GM19238 (cell line): ENCODE measurements at regions not wholly inside any gene's neighbourhood (a gene's known extent, or its start where the extent isn't known, plus 50 kb on each side); places are given as distances from the start of the nearest gene placed in this dataset.
"Not testable (repeated sequence)": the region's sequence is repeated elsewhere in the genome, so short reads cannot be mapped to it uniquely, and the experiment has no call there.

Source experiments
- DNase-seq: peaks from one replicate; pipeline ENCODE4 v3.0.0; 2011; ENCODE audit warnings: low spot score; ENCODE audit not compliant: insufficient read length

DNA sequence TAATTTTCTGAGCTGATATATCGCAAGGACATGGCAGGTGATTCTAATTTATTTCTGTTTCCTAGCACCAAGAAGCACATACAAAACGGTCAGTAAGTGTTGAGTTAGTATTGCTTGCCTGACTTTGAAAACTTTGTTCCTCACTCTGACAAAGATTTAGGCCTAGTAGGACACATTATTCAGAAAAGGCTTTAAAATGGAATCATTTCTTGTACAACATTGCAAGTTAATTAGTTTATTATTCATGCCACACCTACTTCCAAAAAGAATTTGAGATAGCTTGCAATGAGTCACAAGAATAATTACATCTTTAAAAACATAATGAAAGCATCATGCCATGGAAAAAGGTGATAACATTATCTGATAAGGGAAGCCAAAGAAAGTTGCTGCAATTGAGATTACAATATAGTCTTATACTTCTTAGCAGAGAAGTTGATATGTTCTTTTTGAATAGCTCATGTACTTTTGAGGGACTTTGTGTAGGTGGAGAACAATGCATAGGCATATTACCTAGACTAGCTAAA, 474.2 kb downstream of the KLF5 start:
- no peak for DNase-seq

DNA sequence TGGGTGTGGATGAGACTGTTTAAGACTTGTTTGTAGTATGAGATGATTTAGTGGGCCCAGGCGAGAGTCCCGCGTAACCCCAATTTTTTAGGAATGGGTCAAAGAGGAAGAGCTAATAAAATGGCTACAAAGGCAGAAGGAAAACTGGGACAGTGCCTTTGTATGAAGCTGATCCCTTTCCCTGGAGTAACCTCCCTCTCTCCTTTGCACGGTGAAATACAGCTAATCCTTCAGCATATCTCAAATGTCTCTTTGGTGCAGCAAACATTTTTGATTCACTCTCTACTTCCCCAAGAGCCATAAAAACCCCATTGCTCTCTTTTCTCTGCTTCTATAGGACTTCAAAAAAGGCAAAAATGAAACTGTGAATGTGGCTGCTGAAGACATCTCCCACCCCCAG, 473.8 kb downstream of the KLF5 start:
- no peak for DNase-seq

DNA sequence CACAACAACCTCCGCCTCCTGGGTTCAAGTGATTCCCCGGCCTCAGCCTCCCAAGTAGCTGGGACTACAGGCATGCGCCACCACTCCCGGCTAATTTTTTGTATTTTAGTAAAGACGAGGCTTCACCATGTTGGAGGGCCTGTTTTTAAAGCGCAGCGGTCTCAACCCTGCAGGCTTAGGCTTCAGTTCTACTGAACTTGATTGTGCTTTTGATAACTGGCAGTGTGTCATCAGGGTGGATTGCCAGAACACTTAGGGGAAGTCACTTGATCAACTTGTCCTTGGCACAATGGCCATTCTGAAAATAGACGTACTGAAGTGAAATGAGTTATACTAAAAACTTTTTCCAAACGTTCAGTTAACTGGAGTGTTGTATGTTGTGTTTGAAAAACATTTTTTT, 472.2 kb downstream of the KLF5 start:
- DNase-seq = no peak

DNA sequence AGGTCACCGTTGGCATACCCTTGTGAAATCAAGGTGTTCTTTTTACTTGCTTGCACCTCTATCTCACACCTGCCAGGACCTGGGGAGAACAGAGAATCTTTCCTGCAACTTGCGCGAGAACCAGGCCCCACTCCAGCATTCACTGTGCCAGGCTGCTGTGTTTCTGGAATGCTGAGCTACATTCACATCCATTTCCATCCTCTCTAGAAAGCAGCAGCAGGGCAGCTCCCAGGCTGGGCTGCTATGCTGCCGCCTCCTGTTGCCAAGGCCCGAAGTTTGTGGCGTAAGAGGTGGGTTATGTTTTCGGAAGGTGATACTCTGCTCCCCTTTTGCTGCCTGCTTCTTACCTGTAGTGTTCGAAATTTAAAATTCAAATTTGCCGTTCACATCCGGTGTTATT, 464.1 kb downstream of the KLF5 start:
- no peak for DNase-seq

DNA sequence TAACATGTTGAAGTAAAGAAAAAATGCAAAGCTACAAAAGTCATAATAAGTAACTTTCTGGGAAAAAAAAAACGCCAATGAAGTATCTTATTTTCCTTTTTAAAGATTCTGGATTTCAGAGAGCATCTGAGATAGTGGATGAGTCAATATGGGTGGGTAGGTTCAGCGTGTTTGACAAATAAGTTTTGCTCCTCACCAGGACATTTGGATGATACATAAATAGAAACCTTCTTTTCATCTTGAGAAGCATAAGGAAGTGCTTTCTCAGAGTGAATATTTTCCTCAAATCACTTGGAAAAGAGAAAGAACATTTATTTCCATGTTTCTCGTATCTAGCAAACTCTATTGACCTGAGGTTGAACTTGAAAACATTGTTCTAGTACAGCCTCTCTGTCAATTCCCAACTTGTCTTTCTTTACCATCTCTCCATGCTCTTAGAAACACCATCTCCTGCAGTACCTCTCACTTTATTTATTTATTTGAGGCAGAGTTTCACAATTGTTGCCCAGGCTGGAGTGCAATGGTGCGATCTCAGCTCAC, 463.2 kb downstream of the KLF5 start:
- DNase-seq = no peak

DNA sequence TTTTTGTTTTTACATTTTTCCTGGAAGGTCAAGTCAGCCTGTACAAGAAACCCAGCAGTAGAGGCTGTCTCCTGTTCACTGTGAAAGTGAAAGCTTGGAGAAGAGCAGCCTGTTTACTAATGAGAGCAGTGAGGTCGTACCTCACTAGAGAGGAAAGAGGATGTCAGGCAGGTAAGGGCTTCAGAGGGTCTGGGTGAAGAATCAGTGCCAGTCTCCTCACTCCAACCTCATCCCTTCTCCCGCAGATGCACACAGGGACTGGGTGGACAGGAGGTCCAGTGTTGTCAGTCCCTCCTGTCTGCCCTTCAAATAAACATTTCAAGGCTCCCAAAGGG, 462.5 kb downstream of the KLF5 start:
- no peak for DNase-seq

DNA sequence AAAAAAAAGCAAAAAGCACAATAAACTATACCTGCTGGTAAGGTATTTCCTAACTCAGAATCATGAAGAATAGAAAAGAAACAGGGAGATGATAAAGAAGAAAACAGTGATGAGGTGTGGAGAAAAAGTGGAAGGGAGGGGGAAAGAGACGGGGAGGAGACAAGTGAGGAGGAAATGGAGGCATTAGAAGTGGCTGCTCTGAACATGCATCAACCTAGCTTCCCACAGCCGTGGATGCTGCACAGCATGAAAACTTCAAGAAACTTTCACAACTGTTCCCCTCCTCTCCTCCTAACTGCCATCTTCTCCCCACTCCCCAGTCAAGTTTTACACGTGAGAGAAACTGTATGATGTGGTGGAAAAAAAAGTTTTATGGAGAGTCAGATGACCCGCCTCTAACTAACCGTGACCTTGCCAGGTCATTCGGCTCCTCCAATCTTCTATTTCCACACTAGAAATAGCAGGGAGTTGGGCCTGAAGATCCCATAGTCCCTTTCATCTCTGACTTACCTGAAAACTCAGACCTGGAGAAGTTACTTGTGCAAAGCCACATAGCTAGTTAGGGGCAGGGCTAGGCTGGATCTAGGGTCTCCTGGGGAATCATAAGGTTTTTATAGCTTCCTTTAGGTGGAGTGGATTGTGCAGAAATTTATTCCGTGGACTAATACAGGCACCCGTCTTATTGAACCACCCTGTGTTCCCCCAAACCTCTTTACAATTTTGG, 461.9 kb downstream of the KLF5 start:
- no peak for DNase-seq

DNA sequence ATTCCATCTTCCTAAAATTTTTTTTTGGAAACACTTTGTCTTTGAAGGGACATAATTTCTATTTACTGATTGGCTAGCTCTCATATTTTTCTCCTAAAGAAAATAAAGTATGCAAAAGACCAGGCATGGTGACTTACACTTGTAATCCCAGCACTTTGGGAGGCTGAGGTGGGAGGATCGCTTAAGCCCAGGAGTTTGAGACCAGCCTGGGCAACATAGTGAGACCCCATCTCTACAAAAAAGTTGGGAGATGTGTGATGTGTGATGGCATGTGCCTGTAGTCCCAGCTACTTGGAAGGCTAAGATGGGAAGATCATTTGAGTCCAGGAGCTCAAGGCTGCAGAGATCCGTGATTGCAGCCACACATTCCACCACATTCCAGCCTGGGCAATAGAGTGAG, 461.3 kb downstream of the KLF5 start:
- DNase-seq = not testable (repeated sequence)

DNA sequence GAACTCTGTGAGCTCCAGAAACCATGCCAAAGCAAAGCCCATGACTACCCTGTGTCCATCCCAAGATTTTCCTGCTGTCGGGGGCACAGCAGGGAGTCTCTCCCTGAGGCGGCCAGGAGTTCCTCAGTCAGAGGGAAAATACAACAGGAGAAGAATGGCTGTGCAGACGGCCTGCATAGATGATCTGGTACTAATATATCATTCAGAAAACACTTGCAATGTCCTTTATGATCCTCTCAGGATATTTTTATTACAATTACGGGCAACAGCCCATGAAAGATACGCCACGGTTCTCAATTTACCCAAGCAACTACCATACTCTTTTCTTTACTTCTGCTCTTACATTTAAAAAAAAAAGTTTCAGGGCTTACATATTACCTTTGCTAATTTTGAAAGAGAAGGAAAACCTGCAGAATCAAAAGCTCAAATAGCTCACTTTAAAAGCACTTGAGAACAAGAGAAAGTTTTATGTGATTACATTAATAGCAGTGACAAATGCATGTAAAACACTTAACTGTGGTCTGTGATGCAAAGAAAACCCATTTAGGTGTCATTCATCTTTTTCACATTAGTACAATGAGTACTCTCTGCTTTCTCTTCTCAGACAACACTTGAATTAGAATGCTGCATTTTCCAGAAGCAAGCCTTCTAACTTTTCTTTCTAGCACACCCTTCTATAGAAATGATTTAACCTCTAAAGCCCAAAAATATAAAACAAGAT, 460.8 kb downstream of the KLF5 start:
- DNase-seq = no peak

DNA sequence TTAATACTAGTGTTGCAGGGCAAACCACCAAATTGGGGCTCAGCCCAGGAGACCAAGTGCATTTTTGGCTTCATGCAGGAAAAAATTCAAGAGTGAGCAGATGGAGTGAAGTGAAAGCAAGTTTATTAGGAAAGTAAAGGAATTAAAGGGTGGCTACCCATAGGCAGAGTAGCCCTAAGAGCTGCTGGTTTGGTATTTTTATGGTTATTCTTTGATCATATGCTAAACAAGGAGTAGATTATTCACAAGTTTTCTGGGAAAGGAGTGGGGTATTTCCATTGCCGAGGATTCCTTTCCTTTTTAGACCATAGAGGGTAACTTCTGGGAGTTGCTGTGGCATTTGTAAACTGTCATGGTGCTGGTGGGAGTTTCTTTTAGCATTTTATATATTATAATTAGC, 459.0 kb downstream of the KLF5 start:
- DNase-seq = no peak

DNA sequence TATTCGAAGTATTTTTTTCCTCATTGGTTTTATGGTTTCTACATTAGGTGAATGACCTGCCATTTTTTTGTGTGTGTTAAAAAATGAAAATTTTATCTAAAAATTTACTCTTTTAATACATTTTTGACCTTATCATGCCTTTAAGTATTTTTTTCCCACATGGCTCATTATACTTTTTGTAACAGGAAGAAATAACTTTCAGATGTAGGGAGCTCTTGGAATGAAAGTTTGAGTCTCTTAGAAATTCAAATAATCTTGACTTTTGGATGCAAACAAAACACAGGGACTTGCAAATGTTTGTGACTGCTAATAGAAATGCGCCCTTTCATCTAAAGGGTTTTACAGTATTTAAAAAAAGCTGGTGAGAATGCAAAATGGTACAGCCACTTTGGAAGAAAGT, 457.9 kb downstream of the KLF5 start:
- DNase-seq = no peak

DNA sequence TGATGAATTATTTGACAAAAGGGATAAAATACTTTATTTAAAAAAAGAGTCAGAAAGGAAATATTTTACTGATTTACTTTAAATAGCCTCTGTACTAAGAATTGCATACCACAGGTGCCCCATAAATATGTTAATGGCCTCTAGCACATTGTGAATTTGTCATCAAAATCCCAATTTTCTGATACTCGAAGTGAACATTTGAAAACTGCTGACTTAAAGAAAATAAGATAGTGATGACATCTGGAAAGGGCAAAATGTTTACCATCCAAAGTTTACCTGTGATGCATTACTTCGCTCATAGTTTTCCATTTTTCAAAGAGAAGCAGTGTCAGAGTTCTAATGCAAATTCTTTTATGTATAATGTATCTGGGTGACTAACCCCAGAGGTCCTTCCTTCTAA, 455.4 kb downstream of the KLF5 start:
- DNase-seq = no peak

DNA sequence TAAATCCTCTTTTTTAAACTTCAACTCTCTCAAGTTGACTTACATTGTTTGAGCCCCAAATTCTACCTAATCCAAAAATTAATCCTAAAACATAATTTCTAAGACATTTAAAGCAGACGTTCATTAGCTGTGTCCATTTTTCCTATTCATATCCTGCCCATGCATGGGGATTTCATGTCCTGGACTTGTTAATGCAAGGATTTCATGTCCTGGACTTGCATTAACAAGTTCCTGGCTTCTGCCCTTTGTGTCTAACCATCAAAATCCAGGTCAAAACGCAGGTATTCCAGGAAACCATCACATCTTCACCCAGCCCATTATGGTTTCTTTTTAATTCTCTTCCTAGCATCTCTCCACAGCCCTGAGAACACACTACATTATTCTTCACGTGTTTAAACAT, 454.9 kb downstream of the KLF5 start:
- DNase-seq = no peak

DNA sequence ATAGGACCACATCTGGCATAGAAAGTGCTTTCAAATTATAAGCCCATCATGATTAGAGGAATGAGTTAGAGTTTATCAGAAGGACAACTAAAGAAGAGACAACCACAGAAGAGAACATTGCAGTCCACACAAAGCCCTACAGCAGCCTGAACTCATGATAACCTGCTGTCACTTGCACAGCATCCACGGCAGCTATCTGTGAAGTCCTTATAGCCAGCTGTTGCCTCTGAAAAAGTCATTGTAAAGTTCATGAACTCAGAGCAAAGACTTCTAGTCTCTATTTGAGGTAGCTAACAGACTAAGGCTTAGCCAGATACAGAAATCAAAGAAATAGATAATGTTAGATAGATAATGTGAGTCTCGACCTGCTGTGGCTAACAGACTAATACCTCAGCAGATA, 450.0 kb downstream of the KLF5 start:
- no peak for DNase-seq

DNA sequence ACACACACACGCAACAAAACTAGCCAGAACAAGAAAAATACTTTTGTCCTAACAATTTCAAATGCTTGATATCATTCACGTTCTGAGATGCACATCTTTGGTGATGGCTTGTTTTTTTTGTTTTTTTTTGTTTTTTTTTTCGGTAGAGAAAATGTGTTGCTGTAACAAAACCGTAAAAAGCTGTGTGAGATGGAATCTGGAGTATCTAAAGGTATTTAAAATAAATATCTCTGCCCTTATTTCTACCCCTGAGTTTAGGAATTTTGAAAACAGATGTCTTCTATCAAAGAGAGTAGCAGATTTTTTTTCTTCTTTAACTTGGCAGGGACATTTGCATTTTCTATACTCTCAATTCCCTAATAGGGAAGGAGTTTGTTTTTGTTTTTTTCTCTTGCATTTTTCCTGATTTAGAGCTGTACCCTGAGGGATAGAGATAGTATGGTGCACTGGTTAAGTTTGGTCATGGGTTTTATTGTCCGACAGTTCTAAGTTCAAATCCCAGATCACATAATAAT, 446.6 kb downstream of the KLF5 start:
- no peak for DNase-seq

DNA sequence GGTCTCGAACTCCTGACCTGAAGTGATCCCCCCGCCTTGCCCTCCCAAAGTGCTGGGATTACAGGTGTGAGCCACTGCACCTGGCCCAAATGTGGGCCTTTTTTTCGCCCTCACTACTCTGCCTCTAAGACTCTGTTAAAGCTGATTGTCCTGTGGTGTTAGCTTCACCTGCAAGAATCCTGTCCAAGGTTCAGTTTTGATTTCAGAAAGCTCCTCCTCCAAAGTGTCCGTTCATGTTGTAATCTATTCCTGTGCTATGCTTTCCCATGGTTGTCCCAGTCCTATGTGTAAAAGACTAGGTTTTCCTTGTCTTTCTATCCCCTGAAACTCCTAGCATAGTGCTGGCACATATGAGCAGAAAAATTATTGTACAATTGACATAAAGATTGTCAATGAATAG, 440.9 kb downstream of the KLF5 start:
- DNase-seq = no peak

DNA sequence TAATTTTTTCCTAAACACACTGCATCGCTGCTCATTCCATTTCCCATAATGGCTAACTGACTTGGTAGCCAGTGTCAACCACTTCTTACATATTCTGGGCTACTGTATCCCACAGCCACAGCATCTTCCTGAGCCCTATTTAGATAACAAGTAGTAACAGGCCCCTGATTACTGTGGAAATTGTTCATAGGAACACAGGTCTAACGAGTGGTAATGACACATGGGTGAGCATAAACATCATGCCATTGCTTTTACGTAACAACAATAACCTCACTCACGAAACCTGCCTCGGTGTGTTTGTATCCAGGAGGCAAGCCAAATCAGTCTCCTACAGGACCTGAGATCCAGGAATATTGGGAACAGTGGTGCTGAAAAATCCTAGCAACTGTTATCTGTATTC, 438.6 kb downstream of the KLF5 start:
- DNase-seq = no peak

DNA sequence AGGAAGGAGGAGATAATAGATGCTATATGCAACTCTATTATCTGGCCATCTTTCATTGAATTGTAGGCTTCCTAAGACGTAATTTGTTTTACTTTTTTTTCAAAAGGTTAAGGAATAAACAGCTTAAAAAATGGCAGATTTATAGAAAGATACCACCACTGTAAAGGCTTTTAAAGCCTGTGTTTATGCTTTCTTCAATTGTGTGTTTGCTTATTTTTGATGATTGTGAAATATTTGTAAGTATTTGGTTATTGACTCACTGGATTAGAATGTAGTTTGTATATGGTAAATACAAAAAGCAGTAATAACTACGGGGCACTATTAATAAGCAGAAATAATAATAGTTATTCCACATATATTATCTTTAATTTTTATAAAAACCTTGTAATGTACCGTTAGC, 437.9 kb downstream of the KLF5 start:
- no peak for DNase-seq

DNA sequence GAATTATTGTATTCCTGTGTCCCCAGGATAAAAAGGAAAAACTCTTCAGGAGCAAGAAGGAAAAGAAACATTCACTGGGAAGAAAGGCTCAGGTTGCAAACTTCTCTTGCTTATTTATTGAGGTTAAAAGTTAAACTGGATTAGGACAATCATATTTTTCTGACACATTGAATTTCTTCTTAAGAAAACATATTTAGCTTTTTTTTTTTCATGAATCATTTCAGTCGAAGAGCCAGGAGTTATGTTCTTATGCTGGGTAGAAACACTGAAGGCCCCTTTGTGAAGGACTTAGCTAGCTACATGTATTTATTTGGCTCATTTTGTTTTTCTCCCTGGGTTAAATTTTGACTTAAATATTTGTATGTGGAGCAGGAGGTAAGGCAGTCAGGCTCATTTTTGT, 434.0 kb downstream of the KLF5 start:
- DNase-seq = no peak

DNA sequence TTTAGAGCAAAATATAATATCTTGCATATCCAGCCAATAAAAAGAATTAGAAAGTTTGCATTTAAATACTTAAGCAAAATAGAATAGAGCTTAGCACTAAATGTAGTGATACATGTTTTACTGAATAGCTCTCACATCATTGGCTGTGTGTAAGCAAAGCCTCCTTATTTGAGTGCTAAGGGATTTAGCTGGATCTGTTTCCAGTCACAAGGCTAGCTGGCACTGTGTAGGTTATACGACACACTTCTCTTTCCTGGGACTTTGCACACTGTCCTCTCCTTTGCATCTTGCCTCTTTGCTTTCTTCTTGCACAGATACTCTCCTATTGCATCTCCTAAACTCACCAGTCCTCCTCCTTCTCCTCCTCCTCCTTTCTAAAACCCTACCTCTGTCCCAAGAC, 423.8 kb downstream of the KLF5 start:
- no peak for DNase-seq

DNA sequence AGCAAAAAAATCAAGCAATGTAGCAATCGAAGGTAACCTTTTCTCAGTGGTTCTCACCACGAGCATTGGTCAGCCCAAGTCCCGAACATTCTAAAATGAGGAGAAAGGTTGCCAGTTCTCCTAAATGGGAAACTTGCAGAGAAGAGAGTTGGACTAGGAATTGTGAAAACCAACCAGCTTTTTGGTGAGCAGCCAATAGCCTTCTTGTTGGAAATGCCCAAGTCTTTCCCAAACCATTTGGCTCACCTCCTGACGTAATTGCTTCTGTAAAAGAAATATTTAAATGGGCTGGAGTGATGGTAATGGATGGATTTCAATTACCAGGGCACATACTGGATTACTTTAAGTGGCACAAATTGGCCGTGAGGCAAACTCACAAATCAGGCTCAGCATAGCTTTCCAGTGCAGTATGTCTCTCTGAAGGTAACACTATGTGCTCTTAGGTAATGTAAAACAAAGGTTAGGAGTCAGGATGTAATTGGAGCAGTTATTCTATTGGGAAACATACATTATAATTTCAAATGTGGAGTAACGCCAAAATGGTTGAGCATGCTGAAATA, 423.2 kb downstream of the KLF5 start:
- no peak for DNase-seq

DNA sequence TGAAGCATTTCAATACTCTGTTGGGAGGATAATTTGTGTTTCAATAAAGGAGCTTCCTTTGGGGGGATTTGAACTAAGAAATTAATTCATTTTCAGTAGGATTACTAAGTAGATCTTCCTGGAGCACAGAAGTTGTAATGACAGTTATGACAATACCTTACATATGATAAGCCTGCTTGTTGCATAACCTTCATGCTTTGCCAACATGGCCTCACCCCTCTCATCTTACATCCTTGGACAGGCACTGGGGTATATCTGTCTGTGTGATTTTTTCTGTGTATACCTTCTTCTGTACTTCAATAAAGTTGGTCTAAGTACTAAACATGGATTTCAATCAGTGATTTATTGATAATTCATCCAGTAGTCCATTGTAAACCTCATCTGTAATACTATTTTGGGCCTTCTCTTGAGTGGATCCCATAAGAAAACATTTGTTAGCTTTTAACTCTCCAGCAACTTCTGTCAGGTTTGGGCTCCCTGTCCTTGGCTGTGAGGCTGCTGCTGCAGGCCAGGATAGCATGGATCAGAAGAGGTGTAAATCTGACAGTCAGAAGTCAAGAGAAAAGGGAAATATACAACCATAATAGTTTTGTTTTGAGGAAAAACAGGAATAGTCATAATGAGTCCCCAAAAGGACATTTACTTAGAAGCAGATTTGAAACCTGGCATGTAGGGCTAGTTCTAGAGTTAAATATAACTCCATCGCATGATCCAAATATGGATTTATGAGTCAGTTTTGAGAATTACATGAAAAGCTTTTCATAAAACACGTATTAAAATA, 422.2 kb downstream of the KLF5 start:
- no peak for DNase-seq
